HG03565 (cell line): ENCODE measurements at regions not wholly inside any gene's neighbourhood (a gene's known extent, or its start where the extent isn't known, plus 50 kb on each side); places are given as distances from the start of the nearest gene placed in this dataset.
A peak's percentile ranks its signal among the peaks of the same experiment; 100 is the strongest.

Experiments
- ATAC-seq: cut with Tn5 transposase; IDR thresholded peaks from one replicate; pipeline ENCODE4 v1.9.1; 2021; ENCODE audit warnings: mild to moderate bottlenecking, moderate library complexity; ENCODE audit not compliant: unreplicated experiment

- ATAC-seq = no peak
These were observed 572.3 kb downstream of the IRS1 start for GRCh38 chr2:226227341-226227740.

GRCh38 chr2:226223704-226224103 lies 575.9 kb downstream of the IRS1 start:
- no peak for ATAC-seq

GRCh38 chr2:226220511-226220910 lies 579.1 kb downstream of the IRS1 start:
- no peak for ATAC-seq

GRCh38 chr2:226217191-226217590 lies 582.4 kb downstream of the IRS1 start:
- ATAC-seq = no peak

- no peak for ATAC-seq
These were observed 583.0 kb downstream of the IRS1 start for GRCh38 chr2:226216575-226216974.

- peak; percentile 88 for ATAC-seq
These were observed 583.6 kb downstream of the IRS1 start for GRCh38 chr2:226215902-226216503.

GRCh38 chr2:226213717-226214116 lies 585.9 kb downstream of the IRS1 start:
- no peak for ATAC-seq

- ATAC-seq = no peak
These were observed 588.2 kb downstream of the IRS1 start for GRCh38 chr2:226211439-226211838.

- no peak for ATAC-seq
These were observed 590.9 kb downstream of the IRS1 start for GRCh38 chr2:226208726-226209125.

- no peak for ATAC-seq
These were observed 591.9 kb downstream of the IRS1 start for GRCh38 chr2:226207671-226208070.

- ATAC-seq = no peak
These were observed 600.1 kb downstream of the IRS1 start for GRCh38 chr2:226199555-226199954.

GRCh38 chr2:226198956-226199355 lies 600.7 kb downstream of the IRS1 start:
- ATAC-seq = no peak

GRCh38 chr2:226190479-226191252 lies 609.0 kb downstream of the IRS1 start:
- ATAC-seq = no peak

GRCh38 chr2:226189061-226189460 lies 610.6 kb downstream of the IRS1 start:
- no peak for ATAC-seq

- no peak for ATAC-seq
These were observed 612.0 kb downstream of the IRS1 start for GRCh38 chr2:226187616-226188015.

- no peak for ATAC-seq
These were observed 612.5 kb downstream of the IRS1 start for GRCh38 chr2:226187156-226187555.

- no peak for ATAC-seq
These were observed 613.9 kb downstream of the IRS1 start for GRCh38 chr2:226185616-226186211.

- ATAC-seq = no peak
These were observed 614.5 kb downstream of the IRS1 start for GRCh38 chr2:226184940-226185615.

- no peak for ATAC-seq
These were observed 615.1 kb downstream of the IRS1 start for GRCh38 chr2:226184540-226184939.

- no peak for ATAC-seq
These were observed 616.1 kb downstream of the IRS1 start for GRCh38 chr2:226183550-226183949.

GRCh38 chr2:226183033-226183432 lies 616.6 kb downstream of the IRS1 start:
- ATAC-seq = no peak

GRCh38 chr2:226181909-226182308 lies 617.7 kb downstream of the IRS1 start:
- no peak for ATAC-seq
